Activated CD4-positive, alpha-beta T cell treated with anti-CD3 and anti-CD28 coated beads, Interleukin-2, amount 10 ng/mL, durations not matched to agents 7 days and 5 days (primary cell): ENCODE measurements at regions not wholly inside any gene's neighbourhood (a gene's known extent, or its start where the extent isn't known, plus 50 kb on each side); places are given as distances from the start of the nearest gene placed in this dataset.

Experiments
- CTCF ChIA-PET: fragments of 350-600 bp; sonication (Branson Sonifier 250); formaldehyde crosslinking; loops from one replicate; lab custom pipeline; 2021; ENCODE audit warnings: antibody characterized with exemption; lab: Charles Lee
- POLR2A ChIA-PET: fragments of 350-600 bp; sonication (Branson Sonifier 250); formaldehyde crosslinking; loops from one replicate; lab custom pipeline; 2021; ENCODE audit warnings: antibody characterized with exemption; lab: Charles Lee
- DNase-seq: peaks from one replicate; pipeline ENCODE4 v3.0.0-alpha.2; 2020
- H3K27ac Mint-ChIP-seq: one replicate; pipeline ENCODE4 v1.8.0; 2021; ENCODE audit warnings: mild to moderate bottlenecking, moderate library complexity, mixed read lengths
- H3K27me3 Mint-ChIP-seq: one replicate; pipeline ENCODE4 v1.8.0; 2021; ENCODE audit warnings: mixed read lengths
- H3K36me3 Mint-ChIP-seq: one replicate; pipeline ENCODE4 v1.8.0; 2021; ENCODE audit warnings: low read depth, mixed read lengths
- H3K4me1 Mint-ChIP-seq: one replicate; pipeline ENCODE4 v1.8.0; 2021; ENCODE audit warnings: mixed read lengths
- H3K4me3 Mint-ChIP-seq: one replicate; pipeline ENCODE4 v1.8.0; 2021; ENCODE audit warnings: mild to moderate bottlenecking, moderate library complexity, mixed read lengths
- H3K9me3 Mint-ChIP-seq: one replicate; pipeline ENCODE4 v1.8.0; 2021; ENCODE audit warnings: mixed read lengths

DNA sequence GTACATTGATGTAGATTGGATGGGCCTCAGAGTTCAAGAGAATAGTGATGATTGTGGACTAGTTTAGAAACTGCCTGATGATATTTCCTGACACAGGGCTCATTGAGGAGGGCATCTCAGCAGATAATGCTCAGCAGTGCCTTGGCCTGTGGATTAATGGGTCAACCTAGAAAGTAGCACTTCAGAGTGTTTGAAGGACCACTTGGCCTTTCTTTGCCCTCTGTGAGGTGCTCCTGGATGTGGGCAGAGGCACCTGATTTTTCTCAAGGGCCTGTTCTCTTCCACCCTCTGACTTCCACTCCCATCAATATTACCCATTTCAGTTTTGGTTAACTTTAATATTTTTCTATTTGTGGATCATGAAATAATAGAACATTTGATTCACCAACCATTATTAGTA, 270.6 kb upstream of the BMP2 start:
- H3K27me3 Mint-ChIP-seq = no peaks in the 10 kb centered on the region
- CTCF ChIA-PET = no interaction called here
- no peaks in the 10 kb centered on the region for H3K4me1 Mint-ChIP-seq
- no peaks in the 10 kb centered on the region for H3K36me3 Mint-ChIP-seq
- no peaks in the 10 kb centered on the region for H3K9me3 Mint-ChIP-seq
- no peak overlapping the region for H3K27ac Mint-ChIP-seq
- no peak for DNase-seq
- no peak overlapping the region for H3K4me3 Mint-ChIP-seq
- POLR2A ChIA-PET = no interaction called here

DNA sequence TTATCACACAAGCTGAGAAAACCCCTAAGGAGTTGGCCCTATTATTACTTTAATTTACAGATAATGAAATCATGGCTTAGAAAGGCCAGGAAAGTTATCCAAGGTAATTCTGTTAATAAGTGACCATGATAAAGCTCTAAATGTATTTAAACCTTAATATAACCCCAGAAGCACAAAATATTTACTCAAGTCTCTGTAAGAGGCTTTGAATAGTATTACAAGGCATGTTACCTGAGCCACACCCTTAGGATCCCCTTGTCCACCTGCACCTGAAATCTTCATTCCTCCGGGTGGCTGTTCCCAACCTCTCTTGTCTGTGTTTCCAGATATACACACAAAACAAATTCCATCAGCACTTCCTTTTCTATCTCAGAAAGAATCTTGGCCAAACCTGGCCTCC, 271.6 kb upstream of the BMP2 start:
- ChIA-PET CTCF (no interaction called here), POLR2A (no interaction called here)
- H3K4me1 Mint-ChIP-seq = no peaks in the 10 kb centered on the region
- H3K9me3 Mint-ChIP-seq = no peaks in the 10 kb centered on the region
- H3K27ac Mint-ChIP-seq = no peak overlapping the region
- no peaks in the 10 kb centered on the region for H3K27me3 Mint-ChIP-seq
- H3K36me3 Mint-ChIP-seq = no peaks in the 10 kb centered on the region
- no peak overlapping the region for H3K4me3 Mint-ChIP-seq
- DNase-seq = no peak

- H3K4me3 Mint-ChIP-seq = no peak overlapping the region
- ChIA-PET POLR2A (no interaction called here), CTCF (no interaction called here)
- no peaks in the 10 kb centered on the region for H3K4me1 Mint-ChIP-seq
- H3K9me3 Mint-ChIP-seq = no peaks in the 10 kb centered on the region
- no peaks in the 10 kb centered on the region for H3K36me3 Mint-ChIP-seq
- H3K27ac Mint-ChIP-seq = no peak overlapping the region
- H3K27me3 Mint-ChIP-seq = no peaks in the 10 kb centered on the region
- no peak for DNase-seq
These were observed 275.0 kb upstream of the BMP2 start for GRCh38 chr20:6492271-6493055.

- ChIA-PET POLR2A (no interaction called here), CTCF (no interaction called here)
- Mint-ChIP-seq H3K4me3 (no peak overlapping the region), H3K27me3 (no peaks in the 10 kb centered on the region), H3K36me3 (no peaks in the 10 kb centered on the region), H3K9me3 (no peaks in the 10 kb centered on the region), H3K27ac (no peak overlapping the region), H3K4me1 (no peaks in the 10 kb centered on the region)
- DNase-seq = no peak
These were observed 276.6 kb upstream of the BMP2 start for GRCh38 chr20:6490849-6491248.

DNA sequence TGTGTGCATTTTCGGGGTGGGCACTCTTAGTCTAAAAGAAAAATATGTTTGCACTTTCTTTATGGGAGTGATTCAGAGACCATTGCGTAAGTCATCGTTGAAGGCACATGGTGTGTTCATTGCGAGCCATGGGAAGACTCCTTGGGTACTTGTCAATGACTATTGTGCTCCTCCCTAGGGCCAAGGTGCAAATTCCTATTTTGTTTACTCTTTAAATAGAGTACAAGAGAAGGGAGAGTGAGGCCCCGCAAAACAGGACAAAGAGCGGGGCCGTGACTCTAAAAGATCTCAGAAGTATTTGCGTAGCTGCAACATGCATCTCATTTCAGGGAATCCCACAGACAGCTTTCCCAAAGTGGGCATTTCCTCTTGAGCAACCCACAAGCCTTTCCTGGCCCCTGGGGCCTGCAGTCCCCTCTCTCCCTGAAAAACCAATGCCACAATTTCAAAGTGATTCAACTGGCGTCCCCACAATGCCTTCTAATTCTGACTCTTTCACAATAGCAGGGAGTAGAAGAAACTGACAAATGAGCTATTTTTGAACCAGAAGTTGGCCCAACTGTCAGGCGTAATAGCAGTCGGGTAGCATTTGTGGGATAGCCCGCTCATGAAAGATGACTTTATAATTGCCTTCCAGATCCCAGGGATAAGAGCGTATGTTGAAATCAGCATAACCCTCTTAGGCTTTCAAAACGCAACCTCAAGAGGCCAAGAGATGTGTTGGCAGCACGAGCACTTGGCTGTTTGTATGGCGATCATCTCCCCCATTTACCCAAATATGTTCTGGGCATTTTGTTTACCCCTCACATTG, 277.9 kb upstream of the BMP2 start:
- CTCF ChIA-PET = no interaction called here
- Mint-ChIP-seq H3K27me3 (no peaks in the 10 kb centered on the region), H3K4me1 (no peaks in the 10 kb centered on the region), H3K36me3 (no peaks in the 10 kb centered on the region), H3K4me3 (no peak overlapping the region), H3K27ac (no peak overlapping the region), H3K9me3 (no peaks in the 10 kb centered on the region)
- no peak for DNase-seq
- POLR2A ChIA-PET = no interaction called here

GRCh38 chr20:6485351-6485750, 282.1 kb upstream of the BMP2 start:
- H3K36me3 Mint-ChIP-seq = no peaks in the 10 kb centered on the region
- H3K9me3 Mint-ChIP-seq = no peaks in the 10 kb centered on the region
- ChIA-PET CTCF (no interaction called here), POLR2A (no interaction called here)
- H3K27me3 Mint-ChIP-seq = no peaks in the 10 kb centered on the region
- no peaks in the 10 kb centered on the region for H3K4me1 Mint-ChIP-seq
- DNase-seq = no peak
- no peak overlapping the region for H3K4me3 Mint-ChIP-seq
- H3K27ac Mint-ChIP-seq = no peak overlapping the region

DNA sequence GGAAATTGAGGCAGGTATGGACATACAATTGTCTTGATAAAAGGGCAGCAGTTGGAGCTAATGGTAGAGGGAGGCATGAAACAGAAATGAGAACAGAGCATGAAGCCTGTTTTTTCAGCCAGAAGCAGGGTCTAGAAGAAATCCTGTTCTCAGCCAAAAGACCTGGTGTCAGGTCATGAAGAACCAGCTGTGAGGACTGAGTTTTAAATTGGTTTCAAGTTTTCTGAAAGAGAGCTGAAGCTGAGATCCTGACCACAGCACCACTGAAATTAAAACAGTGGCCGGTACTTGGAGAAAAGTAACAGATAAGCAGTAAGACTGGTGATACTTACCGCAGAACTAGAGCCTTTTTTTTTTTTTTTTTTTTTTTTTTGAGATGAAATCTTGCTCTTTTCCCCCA, 283.8 kb upstream of the BMP2 start:
- DNase-seq = no peak
- no peaks in the 10 kb centered on the region for H3K36me3 Mint-ChIP-seq
- no peaks in the 10 kb centered on the region for H3K4me1 Mint-ChIP-seq
- POLR2A ChIA-PET = interaction anchor here (0.7 kb wide), 1 partner anchor 53 kb away, joined by 3 read pairs; no protein-coding TSS in a partner anchor
- H3K9me3 Mint-ChIP-seq = no peaks in the 10 kb centered on the region
- no peaks in the 10 kb centered on the region for H3K27me3 Mint-ChIP-seq
- CTCF ChIA-PET = no interaction called here
- H3K27ac Mint-ChIP-seq = no peak overlapping the region
- no peak overlapping the region for H3K4me3 Mint-ChIP-seq

GRCh38 chr20:6482486-6482885, 285.0 kb upstream of the BMP2 start:
- Mint-ChIP-seq H3K4me1 (no peaks in the 10 kb centered on the region), H3K4me3 (no peak overlapping the region), H3K27ac (no peak overlapping the region), H3K36me3 (no peaks in the 10 kb centered on the region), H3K27me3 (no peaks in the 10 kb centered on the region), H3K9me3 (no peaks in the 10 kb centered on the region)
- DNase-seq = no peak
- CTCF ChIA-PET = interaction anchor here (0.7 kb wide), 1 partner anchor 375 kb away, joined by 5 read pairs; no protein-coding TSS in a partner anchor
- POLR2A ChIA-PET = no interaction called here

DNA sequence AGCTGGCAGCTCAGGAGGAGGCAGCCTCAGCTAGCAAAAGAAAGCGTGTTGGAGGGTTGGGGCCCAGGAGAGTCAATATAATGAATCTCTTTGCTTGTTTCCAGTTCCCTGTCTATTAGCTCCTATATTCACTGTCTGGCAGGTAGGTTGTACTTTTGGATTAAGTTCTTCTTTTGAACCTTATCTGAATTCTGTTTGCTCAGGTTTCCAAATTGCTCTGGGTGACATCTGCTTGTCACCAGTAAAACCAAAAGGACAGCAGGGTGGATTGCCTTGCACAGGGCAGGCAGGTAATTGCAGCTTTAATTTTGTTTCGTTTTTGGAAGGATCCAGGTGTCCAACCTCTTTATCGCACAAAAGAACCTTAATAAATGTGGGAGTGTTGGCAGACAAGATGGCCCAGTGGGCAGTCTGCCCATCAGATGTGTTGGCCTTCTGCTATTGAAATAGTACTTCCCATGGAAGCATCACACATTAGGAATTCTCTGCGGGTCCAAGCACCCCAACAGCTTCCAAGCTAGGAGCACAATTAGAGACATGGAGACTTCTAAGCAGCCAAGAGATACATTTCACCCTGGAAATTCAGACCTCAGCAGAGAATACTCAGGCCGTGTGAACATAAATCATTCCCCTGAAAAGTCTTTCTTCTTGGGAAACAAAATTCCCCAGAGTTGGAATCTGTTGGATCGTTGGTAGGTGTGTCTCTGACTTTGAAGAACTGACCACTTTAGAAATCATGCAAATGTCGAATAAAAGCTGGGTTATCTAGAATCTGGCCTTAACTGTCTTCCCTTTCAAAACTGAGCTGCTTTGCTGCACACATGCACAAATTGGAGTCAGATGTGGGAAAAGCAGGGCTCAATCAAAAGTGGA, 286.9 kb upstream of the BMP2 start:
- Mint-ChIP-seq H3K4me1 (no peaks in the 10 kb centered on the region), H3K36me3 (no peaks in the 10 kb centered on the region), H3K27ac (no peak overlapping the region), H3K27me3 (no peaks in the 10 kb centered on the region), H3K9me3 (no peaks in the 10 kb centered on the region), H3K4me3 (no peak overlapping the region)
- ChIA-PET CTCF (no interaction called here), POLR2A (no interaction called here)
- no peak for DNase-seq

DNA sequence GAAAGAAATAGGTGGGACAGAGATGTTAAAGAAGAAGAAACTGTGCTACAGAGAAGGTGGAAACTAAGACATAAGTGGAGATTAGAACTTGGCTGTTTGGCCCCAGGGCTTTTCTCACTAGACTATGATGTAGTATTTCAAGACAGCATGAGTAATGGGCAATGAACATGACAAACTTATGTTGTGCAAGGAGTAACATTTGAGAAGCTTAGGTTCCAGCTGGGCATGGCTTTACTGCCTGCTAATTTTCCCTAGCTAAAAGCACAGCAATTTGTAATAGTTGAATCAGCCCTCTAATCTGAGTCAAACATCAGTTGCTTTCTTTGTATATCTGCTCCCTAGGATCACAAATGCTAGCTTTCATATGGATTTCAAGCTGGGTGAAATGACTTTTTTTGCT, 294.3 kb upstream of the BMP2 start:
- no peak for DNase-seq
- ChIA-PET POLR2A (no interaction called here), CTCF (no interaction called here)
- H3K27me3 Mint-ChIP-seq = no peaks in the 10 kb centered on the region
- no peaks in the 10 kb centered on the region for H3K36me3 Mint-ChIP-seq
- no peak overlapping the region for H3K27ac Mint-ChIP-seq
- no peaks in the 10 kb centered on the region for H3K9me3 Mint-ChIP-seq
- no peaks in the 10 kb centered on the region for H3K4me1 Mint-ChIP-seq
- no peak overlapping the region for H3K4me3 Mint-ChIP-seq

- DNase-seq = no peak
- Mint-ChIP-seq H3K27me3 (no peaks in the 10 kb centered on the region), H3K4me3 (no peak overlapping the region), H3K27ac (no peak overlapping the region), H3K9me3 (no peaks in the 10 kb centered on the region), H3K4me1 (no peaks in the 10 kb centered on the region), H3K36me3 (no peaks in the 10 kb centered on the region)
- CTCF ChIA-PET = no interaction called here
- POLR2A ChIA-PET = no interaction called here
These were observed 295.6 kb upstream of the BMP2 start for GRCh38 chr20:6471871-6472270.

GRCh38 chr20:6471110-6471647, 296.3 kb upstream of the BMP2 start:
- H3K36me3 Mint-ChIP-seq = no peaks in the 10 kb centered on the region
- CTCF ChIA-PET = no interaction called here
- H3K27me3 Mint-ChIP-seq = no peaks in the 10 kb centered on the region
- DNase-seq = no peak
- no peak overlapping the region for H3K27ac Mint-ChIP-seq
- H3K4me3 Mint-ChIP-seq = no peak overlapping the region
- no peaks in the 10 kb centered on the region for H3K9me3 Mint-ChIP-seq
- POLR2A ChIA-PET = no interaction called here
- H3K4me1 Mint-ChIP-seq = no peaks in the 10 kb centered on the region

- Mint-ChIP-seq H3K9me3 (no peaks in the 10 kb centered on the region), H3K27ac (no peak overlapping the region), H3K36me3 (no peaks in the 10 kb centered on the region), H3K4me1 (no peaks in the 10 kb centered on the region), H3K27me3 (no peaks in the 10 kb centered on the region), H3K4me3 (no peak overlapping the region)
- DNase-seq = no peak
- ChIA-PET CTCF (no interaction called here), POLR2A (no interaction called here)
These were observed 297.8 kb upstream of the BMP2 start for GRCh38 chr20:6469695-6470094.
